T-helper 1 cell (primary cell): ENCODE measurements at regions not wholly inside any gene's neighbourhood (a gene's known extent, or its start where the extent isn't known, plus 50 kb on each side); places are given as distances from the start of the nearest gene placed in this dataset.
"Not testable (repeated sequence)": the region's sequence is repeated elsewhere in the genome, so short reads cannot be mapped to it uniquely, and the experiment has no call there.

Experiments
- DNase-seq, 5 donors: peaks; one replicate each; pipeline ENCODE4 v3.0.0-alpha.2; 2012 to 2020

GRCh38 chr10:62498271-62498670 lies 124.1 kb downstream of the ZNF365 start:
- DNase-seq, result no peak

GRCh38 chr10:62500116-62500515 lies 125.9 kb downstream of the ZNF365 start:
- not testable (repeated sequence) for DNase-seq

GRCh38 chr10:62501547-62501946 lies 127.4 kb downstream of the ZNF365 start:
- no peak for DNase-seq

- DNase-seq, result no peak
Observed at GRCh38 chr10:62502995-62503613, 128.9 kb downstream of the ZNF365 start.

DNA sequence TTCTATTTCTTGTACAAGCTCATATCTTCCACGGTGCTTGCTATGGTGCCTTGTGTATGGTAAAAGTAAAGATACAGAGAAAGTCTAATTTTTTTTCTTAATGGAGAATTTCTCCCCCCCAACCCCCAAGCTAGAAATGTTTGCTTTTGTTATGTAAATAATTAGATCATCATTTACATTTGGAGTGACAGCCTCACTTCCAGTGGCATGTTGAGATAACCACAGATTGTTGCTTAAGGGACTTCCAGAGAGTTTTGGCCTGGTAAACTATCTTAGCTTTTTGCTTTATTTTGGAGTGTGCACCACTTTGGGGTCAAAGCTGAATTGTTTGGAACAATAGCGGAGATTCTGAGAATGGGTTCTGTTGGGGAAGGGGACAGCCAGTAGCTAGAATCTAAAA lies 129.7 kb downstream of the ZNF365 start:
- no peak for DNase-seq

GRCh38 chr10:62506371-62506770 lies 132.2 kb downstream of the ZNF365 start:
- DNase-seq, result no peak

DNA sequence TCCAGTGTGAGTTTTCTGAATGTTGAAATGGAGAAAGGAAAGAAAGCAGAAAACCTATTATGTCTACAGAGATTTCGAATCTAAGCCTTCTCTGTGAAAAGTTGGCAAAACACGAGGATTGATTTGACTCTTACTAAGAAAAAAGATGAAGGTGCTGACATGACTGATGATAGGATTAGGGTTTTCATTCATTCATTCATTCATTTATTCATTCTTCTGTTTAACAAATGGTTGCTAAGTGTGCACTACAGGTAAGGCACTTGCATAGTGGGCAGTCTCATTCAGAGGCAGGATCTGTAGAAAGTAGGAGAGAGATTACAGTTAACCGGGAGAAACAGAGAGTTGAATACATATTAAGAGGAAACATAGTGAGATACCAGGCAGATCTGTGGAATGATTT lies 137.1 kb downstream of the ZNF365 start:
- DNase-seq, result no peak

GRCh38 chr10:62511656-62512055 lies 137.5 kb downstream of the ZNF365 start:
- DNase-seq, result no peak

DNA sequence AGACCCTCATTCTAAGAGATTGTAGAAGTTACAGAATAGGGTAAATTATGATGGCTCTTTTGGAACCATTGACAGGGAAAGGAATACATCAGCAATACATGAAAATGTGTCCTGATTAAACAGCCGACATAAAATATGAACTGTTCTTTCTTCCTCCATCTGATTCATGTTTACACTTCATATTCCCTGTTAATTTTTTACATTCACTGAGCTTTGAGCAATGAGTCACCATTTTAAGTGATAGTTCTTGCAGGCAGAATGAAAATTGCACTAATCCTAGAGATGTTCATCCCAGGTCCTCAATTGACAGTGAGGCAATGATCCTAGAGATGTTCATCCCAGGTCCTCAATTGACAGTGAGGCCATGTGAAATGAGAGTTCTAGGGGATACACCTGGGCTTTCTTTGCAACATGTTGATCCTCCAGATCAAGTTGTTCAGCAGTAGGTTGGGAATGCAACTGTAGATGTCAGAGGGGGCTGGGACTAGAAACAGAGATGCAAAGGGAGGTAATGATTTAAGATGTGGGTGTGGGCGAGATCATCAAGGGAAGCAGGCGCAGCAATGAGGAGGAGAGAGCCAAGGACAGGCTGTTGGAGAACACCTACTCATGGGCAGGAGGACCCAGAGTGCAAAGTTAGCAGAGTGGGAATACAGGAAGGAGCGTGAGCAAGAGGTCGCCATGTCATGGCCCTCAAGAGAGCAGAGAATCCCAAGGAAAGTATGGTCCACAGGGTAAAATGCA lies 138.7 kb downstream of the ZNF365 start:
- no peak for DNase-seq

DNA sequence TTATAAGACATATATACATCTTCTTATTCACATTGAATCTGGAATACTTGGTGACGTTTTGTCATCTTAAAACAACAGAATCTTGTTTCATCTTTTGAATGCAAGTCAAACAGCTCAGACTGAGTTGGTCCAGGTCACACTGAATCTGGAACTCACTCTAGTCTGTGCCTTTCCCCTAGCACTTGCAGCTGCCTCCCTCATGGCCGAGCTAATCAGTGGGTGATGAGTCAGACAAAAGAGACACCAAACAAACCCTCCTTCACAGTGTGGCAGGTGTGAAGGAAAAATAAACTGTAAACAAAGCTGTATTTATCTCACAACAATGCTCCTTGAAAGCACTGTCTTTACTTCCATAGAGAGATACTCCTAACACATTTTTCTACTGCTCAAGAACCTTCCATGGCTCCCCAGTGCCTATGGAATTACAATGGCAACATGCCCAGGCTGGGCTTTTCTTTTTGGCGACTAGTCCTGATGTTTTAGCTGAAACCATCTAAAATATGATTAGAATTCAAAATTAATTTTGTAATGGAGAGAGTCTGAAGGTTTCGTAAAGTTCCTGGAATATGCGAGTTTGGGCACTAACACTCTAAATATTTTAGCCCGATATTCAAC lies 140.0 kb downstream of the ZNF365 start:
- no peak for DNase-seq

DNA sequence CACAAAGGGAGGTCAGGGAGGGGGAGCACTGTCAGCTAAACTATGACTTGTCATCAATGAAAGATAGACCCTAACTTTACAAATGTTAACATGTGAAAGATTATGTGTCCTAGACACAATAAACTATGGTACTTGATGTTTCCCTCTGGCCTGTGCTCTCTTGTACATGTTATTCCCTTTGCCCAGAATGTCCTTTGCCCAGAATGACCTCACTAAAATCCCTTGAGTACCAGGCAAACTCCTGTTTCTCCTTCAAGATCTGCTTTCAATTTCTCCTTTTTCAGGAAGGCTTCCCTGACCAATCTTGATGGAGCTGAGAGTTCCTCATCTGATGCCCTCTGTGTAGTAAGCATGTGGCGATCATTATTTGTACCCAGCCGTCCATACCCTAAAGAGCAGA lies 143.1 kb downstream of the ZNF365 start:
- DNase-seq, result no peak

DNA sequence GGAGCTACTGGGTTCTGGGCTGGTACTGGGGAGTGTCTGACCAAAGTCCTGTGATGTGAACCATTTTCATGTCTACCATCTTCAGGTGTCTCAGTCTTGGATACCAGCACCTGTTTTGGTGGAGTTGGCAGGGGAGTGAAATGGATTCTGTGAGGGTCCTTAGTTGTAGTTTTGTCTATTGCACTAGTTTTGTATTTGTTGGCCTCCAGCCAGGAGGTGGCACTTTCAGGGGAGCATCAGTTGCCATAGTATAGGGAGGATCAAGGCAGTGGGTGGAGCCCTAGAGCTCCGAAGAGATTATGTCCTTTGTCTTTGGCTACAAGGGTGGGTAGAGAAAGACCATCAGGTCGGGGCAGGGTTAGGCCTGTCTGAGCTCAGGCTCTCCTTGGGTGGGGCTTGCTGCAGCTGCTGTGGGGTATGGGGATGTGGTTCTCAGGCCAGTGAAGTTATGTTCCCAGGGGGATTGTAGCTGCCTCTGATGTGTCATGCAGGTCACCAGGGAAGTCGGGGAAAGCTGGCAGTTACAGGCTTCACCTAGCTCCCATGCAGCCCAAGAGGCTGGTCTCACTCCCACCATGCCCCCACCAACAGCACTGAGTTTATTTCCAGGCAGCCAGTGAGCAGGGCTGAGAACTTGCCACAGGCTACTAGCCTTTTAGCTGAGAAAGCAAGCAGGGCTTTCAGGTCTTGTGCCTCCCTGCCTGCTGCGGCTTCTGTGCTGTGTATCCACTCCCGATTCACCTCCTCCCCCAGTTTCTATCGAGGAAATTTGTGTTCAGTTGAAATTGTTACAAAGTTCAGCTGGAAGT lies 153.1 kb downstream of the ZNF365 start:
- DNase-seq, result no peak

DNA sequence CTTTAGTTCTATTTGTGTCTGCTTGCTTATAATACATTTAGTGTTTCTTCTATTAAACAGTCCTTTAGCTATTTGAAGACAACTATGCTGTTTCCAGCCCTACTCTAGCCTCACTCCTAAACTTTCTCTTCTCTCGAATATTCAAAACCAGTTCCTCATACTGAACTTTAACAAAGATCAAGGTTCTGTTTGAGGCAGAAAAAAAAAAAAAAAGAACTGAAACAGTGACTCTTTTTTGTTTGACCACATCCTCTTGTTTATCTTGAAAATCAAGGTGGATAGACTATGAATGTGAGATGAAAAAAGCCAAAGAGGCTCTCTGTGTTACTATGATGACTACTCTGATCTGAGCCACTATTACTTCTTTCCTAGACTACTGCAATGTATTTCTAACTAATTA lies 154.3 kb downstream of the ZNF365 start:
- DNase-seq, result peak in 1 of 5 donors; percentile 75

- no peak for DNase-seq
Observed at GRCh38 chr10:62529396-62529795, 155.2 kb downstream of the ZNF365 start.

DNA sequence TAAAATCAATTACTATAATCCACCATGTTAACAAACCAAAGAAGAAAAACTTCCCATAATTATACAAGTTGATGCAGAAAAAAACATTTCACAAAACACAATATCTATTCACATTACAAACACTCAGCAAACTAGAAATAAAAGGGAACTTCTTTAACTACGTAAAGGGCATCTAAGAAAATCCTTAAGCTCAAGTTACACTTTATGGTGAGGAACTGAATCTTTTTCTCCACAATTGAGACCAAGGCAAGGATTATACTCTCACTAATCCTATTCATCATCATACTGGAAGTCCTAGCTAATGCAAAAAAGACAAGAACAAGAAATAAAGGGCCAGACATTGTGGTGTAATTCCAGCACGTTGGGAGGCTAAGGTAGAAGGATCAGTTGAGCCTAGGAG lies 159.9 kb downstream of the ZNF365 start:
- DNase-seq, result no peak

GRCh38 chr10:62538606-62539005 lies 164.4 kb downstream of the ZNF365 start:
- DNase-seq, result no peak

GRCh38 chr10:62540389-62540788 lies 166.2 kb downstream of the ZNF365 start:
- DNase-seq, result no peak

- no peak for DNase-seq
Observed at GRCh38 chr10:62541811-62542210, 167.6 kb downstream of the ZNF365 start.

GRCh38 chr10:62543571-62544355 lies 169.6 kb downstream of the ZNF365 start:
- DNase-seq, result no peak

- DNase-seq, result no peak
Observed at GRCh38 chr10:62545160-62546066, 171.2 kb downstream of the ZNF365 start.

DNA sequence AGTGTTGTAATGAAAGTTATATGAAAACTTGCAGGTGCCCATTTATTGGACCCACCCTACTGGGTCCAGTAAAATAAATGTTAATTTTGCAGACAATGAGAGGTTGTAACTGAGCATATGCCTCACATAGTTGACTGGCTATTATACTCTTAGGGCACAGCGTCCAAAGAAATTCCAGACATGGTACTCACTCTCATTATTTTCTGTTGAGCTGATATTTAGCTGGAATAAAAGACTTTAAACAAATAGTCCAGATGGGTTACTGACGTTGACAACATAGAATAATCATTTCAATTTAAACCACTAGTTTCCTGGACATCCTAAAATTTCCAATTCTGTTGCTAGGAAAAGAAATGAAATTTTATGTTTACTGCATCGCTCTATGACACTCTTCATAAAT lies 174.5 kb downstream of the ZNF365 start:
- no peak for DNase-seq
